Gastroesophageal sphincter (tissue), 4 donors: ENCODE measurements at regions not wholly inside any gene's neighbourhood (a gene's known extent, or its start where the extent isn't known, plus 50 kb on each side); places are given as distances from the start of the nearest gene placed in this dataset.

Experiments
- ATAC-seq: fragments of 150-250 bp; one replicate; pipeline ENCODE4 v1.9.1; 2016; ENCODE audit warnings: mild to moderate bottlenecking, moderate library complexity
- H3K27ac ChIP-seq, 4 donors: fragments of 200-600 bp; sonication (generic) in 3 of 4; 1 replicate in 3 of 4; 2 replicates in 1 of 4; pipeline ENCODE4 v1.5.1; 2016 to 2019
- H3K27me3 ChIP-seq: fragments of 200-600 bp; sonication (generic); one replicate; pipeline ENCODE4 v1.5.1; 2019
- H3K36me3 ChIP-seq, 2 donors: fragments of 200-600 bp; sonication (generic); one replicate each; pipeline ENCODE4 v1.5.1; 2019; ENCODE audit warnings: control low read depth in 1 of 2
- H3K4me1 ChIP-seq, 3 donors: fragments of 200-600 bp; sonication (generic); 1 replicate in 2 of 3; 2 replicates in 1 of 3; pipeline ENCODE4 v1.5.1; 2016 to 2019; ENCODE audit warnings: control low read depth in 2 of 3
- H3K4me3 ChIP-seq, 2 donors: fragments of 200-600 bp; sonication (generic); one replicate each; pipeline ENCODE4 v1.5.1; 2019; ENCODE audit warnings: mild to moderate bottlenecking in 1 of 2, moderate library complexity in 1 of 2
- H3K9me3 ChIP-seq, 3 donors: fragments of 200-600 bp; sonication (generic); one replicate each; pipeline ENCODE4 v1.5.1; 2017 to 2019; ENCODE audit warnings: control low read depth in 2 of 3
- EP300 ChIP-seq: sonication (generic); formaldehyde crosslinking; IDR thresholded peaks from one replicate; pipeline ENCODE4 v1.6.1; 2017; ENCODE audit warnings: antibody characterized with exemption, mild to moderate bottlenecking
- POLR2A ChIP-seq, 2 donors: fragments of 450-650 bp; IDR thresholded peaks; one replicate each; pipeline ENCODE4 v1.6.1; 2017; ENCODE audit warnings: antibody characterized with exemption in 2 of 2, mild to moderate bottlenecking in 2 of 2, moderate library complexity in 1 of 2
- POLR2AphosphoS5 ChIP-seq: sonication (generic); formaldehyde crosslinking; IDR thresholded peaks from one replicate; pipeline ENCODE4 v1.6.1; 2017; ENCODE audit warnings: antibody characterized with exemption
- WGBS, 2 donors: methylation state at CpG; one replicate each; pipeline ENCODE4 v1.1.5; 2018; ENCODE audit warnings: low coverage in 1 of 2; 5-methylcytosine and 5-hydroxymethylcytosine counted together
- TF ChIP-seq, protein P1 (sequence below), 4 experiments: fragments of 200-600 bp in 2 of 4; fragments of 450-650 bp in 2 of 4; sonication (generic) in 1 of 4; IDR thresholded peaks; one replicate each; pipeline ENCODE4 v1.5.1; 2017 to 2019; ENCODE audit warnings: antibody characterized with exemption in 4 of 4, mild to moderate bottlenecking in 2 of 4, moderate library complexity in 2 of 4

DNA sequence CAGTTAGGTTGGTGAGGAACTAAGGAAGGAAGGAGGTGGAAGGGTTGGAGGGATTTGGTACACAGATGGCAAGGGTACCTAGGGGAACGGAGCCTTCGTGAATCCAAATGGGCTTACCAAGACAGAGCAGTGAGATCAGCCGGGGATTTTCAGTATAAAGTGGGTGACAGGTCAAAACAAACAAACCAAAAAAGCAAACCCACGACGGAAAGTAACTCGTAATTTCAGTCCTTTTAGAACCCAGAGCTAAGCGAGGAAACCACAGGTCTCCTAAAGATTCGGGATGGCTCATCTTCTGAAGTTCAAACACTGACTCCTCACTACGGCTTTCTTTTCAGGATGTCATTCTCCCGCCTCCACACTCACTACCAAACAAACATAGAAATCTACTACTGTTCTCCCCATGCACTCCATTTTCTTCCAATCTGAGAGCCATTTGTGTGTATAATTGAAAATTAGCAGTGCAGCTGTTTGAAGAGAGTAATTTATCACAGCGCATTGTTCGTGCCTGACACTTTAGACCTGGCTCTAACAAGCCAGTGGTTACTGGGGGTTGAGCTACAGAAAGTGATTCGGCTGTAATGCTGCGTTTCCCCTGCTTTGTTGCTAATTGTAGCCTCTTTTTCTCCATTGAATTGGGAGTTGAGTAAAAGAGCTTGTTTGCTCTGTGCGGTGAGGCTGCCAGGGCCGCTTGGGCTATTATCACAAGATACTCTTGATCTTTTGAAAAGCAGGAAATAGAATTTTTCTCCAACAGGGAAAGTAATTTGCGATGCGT is 64.7 kb upstream of the CCDC39 start:
- H3K4me3 ChIP-seq, result no peak overlapping the region
- no peaks in the 10 kb centered on the region for H3K4me1 ChIP-seq
- no peaks in the 10 kb centered on the region for H3K27me3 ChIP-seq
- H3K27ac ChIP-seq, result no peak overlapping the region
- no peaks in the 10 kb centered on the region for H3K9me3 ChIP-seq
- 45 to 53% methylated on average over 17 to 18 of the region's 18 CpGs for WGBS, 2 donors
- no peak for ATAC-seq
- TF ChIP-seq EP300 (no peak), POLR2A (IDR thresholded peaks at IDR 0.05) (no peak), POLR2AphosphoS5 (no peak)
- TF ChIP-seq, protein P1, sequence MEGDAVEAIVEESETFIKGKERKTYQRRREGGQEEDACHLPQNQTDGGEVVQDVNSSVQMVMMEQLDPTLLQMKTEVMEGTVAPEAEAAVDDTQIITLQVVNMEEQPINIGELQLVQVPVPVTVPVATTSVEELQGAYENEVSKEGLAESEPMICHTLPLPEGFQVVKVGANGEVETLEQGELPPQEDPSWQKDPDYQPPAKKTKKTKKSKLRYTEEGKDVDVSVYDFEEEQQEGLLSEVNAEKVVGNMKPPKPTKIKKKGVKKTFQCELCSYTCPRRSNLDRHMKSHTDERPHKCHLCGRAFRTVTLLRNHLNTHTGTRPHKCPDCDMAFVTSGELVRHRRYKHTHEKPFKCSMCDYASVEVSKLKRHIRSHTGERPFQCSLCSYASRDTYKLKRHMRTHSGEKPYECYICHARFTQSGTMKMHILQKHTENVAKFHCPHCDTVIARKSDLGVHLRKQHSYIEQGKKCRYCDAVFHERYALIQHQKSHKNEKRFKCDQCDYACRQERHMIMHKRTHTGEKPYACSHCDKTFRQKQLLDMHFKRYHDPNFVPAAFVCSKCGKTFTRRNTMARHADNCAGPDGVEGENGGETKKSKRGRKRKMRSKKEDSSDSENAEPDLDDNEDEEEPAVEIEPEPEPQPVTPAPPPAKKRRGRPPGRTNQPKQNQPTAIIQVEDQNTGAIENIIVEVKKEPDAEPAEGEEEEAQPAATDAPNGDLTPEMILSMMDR (IDR thresholded peaks at IDR 0.05), result no peak
- no peaks in the 10 kb centered on the region for H3K36me3 ChIP-seq

GRCh38 chr3:180747805-180748361 is 68.6 kb upstream of the CCDC39 start:
- Histone ChIP-seq H3K4me3 (no peak overlapping the region), H3K9me3 (no peaks in the 10 kb centered on the region), H3K27me3 (no peaks in the 10 kb centered on the region), H3K4me1 (no peaks in the 10 kb centered on the region), H3K36me3 (no peaks in the 10 kb centered on the region), H3K27ac (no peak overlapping the region)
- TF ChIP-seq POLR2A (IDR thresholded peaks at IDR 0.05) (no peak), EP300 (no peak), POLR2AphosphoS5 (no peak)
- TF ChIP-seq, protein P1 (IDR thresholded peaks at IDR 0.05), result no peak
- WGBS, 2 donors, result 40 to 77% methylated on average over 1 of the region's 1 CpG
- ATAC-seq, result no peak

DNA sequence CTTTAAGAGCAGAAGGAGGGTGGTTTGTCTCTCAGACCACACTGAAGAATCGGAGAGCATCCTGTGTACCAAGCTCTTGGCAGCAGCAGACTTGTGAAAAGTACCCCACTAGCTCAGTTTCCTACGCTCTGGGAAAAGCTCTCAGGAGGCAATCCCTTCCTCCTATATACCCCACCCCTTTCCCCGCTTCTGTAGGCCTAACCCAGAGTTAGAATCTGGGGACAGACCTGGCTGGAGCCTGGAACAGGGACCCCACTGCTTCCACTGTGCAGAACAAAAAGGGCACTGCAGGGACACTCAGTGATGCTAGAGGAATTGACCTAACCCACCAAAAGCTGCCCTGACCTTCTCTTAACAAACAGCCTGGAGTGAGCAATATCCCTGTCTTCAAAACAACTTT is 70.0 kb upstream of the CCDC39 start:
- TF ChIP-seq POLR2AphosphoS5, result no peak
- TF ChIP-seq, protein P1 (IDR thresholded peaks at IDR 0.05), result no peak
- TF ChIP-seq POLR2A (IDR thresholded peaks at IDR 0.05), result no peak
- no peak for TF ChIP-seq EP300
- no peak for ATAC-seq
- 46 to 56% methylated on average over 2 to 3 of the region's 3 CpGs for WGBS, 2 donors
- Histone ChIP-seq H3K4me3 (no peak overlapping the region), H3K27me3 (no peaks in the 10 kb centered on the region), H3K36me3 (no peaks in the 10 kb centered on the region), H3K9me3 (no peaks in the 10 kb centered on the region), H3K27ac (no peak overlapping the region), H3K4me1 (no peaks in the 10 kb centered on the region)

DNA sequence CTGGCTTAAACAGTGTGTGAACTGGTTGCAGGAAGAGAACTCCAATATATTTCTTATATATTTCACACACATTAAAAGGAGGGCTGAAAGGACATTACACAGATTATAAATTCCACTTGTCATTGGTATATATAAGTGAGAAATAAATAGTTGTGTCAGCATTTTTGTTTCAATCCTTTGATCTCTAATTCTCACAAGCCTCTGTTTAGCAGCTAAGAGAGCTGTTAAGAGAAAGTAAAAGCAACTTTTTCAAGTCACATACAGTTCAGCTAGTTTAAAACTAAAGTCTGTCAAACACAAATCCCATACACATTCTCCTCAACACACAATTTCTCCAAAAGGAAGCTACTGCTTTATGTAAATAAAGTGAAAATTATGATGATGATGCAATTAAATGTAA is 70.5 kb upstream of the CCDC39 start:
- ATAC-seq, result no peak
- Histone ChIP-seq H3K9me3 (no peaks in the 10 kb centered on the region), H3K4me3 (no peak overlapping the region), H3K27me3 (no peaks in the 10 kb centered on the region), H3K27ac (no peak overlapping the region), H3K4me1 (no peaks in the 10 kb centered on the region), H3K36me3 (no peaks in the 10 kb centered on the region)
- TF ChIP-seq POLR2A (IDR thresholded peaks at IDR 0.05) (no peak), POLR2AphosphoS5 (no peak), EP300 (no peak)
- TF ChIP-seq, protein P1 (IDR thresholded peaks at IDR 0.05), result no peak

DNA sequence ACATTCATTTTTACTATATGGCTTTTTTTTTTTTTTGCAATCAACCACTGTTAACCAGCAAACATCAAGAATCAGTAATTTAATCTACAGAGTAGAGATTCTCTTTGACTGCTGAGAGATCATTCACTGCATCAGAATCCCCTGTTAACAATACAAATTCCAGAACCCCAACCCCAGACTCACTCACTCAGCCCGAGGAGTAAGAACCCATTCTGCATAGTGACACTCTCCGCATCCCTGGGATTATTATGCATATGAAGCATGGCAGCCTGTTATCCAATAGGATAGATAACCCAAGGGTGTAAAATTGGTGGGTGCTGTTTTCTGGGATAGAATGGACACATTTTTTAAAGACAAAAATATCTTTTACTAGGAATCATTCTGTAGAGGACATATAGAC is 76.3 kb upstream of the CCDC39 start:
- Histone ChIP-seq H3K36me3 (no peaks in the 10 kb centered on the region), H3K9me3 (no peaks in the 10 kb centered on the region), H3K4me3 (no peak overlapping the region), H3K27me3 (no peaks in the 10 kb centered on the region), H3K27ac (no peak overlapping the region), H3K4me1 (no peaks in the 10 kb centered on the region)
- TF ChIP-seq POLR2AphosphoS5, result no peak
- no peak for TF ChIP-seq POLR2A (IDR thresholded peaks at IDR 0.05)
- TF ChIP-seq, protein P1 (IDR thresholded peaks at IDR 0.05), result no peak
- TF ChIP-seq EP300, result no peak
- 50 to 81% methylated on average over 2 of the region's 2 CpGs for WGBS, 2 donors
- ATAC-seq, result no peak
